Neural progenitor cell (in vitro differentiated cells): ENCODE measurements at regions not wholly inside any gene's neighbourhood (a gene's known extent, or its start where the extent isn't known, plus 50 kb on each side); places are given as distances from the start of the nearest gene placed in this dataset.

Experiments
- DNase-seq: peaks from one replicate; pipeline ENCODE4 v3.0.0-alpha.2; 2016; ENCODE audit warnings: low spot score
- H2AFZ ChIP-seq: fragments of 200-600 bp; sonication (generic); replicated peaks from 2 replicates; pipeline ENCODE4 v1.6.1; 2016; ENCODE audit warnings: antibody characterized with exemption
- H3F3A ChIP-seq: fragments of 200-600 bp; sonication (generic); 2 replicates; pipeline ENCODE4 v1.6.1; 2016; ENCODE audit warnings: antibody characterized with exemption, low read depth
- H3K27ac ChIP-seq: fragments of 200-600 bp; sonication (generic); 2 replicates; pipeline ENCODE4 v1.5.1; 2016; ENCODE audit warnings: mild to moderate bottlenecking
- H3K27me3 ChIP-seq: fragments of 200-600 bp; sonication (generic); 2 replicates; pipeline ENCODE4 v1.6.1; 2016; ENCODE audit warnings: mild to moderate bottlenecking, moderate library complexity
- H3K36me3 ChIP-seq: fragments of 200-600 bp; sonication (generic); 2 replicates; pipeline ENCODE4 v1.5.1; 2016
- H3K4me1 ChIP-seq: fragments of 200-600 bp; sonication (generic); 2 replicates; pipeline ENCODE4 v1.6.1; 2016; ENCODE audit warnings: mixed run types
- H3K4me2 ChIP-seq: fragments of 200-600 bp; sonication (generic); 2 replicates; pipeline ENCODE4 v1.6.1; 2016
- H3K4me3 ChIP-seq: fragments of 200-600 bp; sonication (generic); 2 replicates; pipeline ENCODE4 v1.5.1; 2016
- H3K79me2 ChIP-seq: fragments of 200-600 bp; sonication (generic); 2 replicates; pipeline ENCODE4 v1.6.1; 2016; ENCODE audit warnings: low read depth
- H3K9ac ChIP-seq: fragments of 200-600 bp; sonication (generic); 2 replicates; pipeline ENCODE4 v1.6.1; 2016
- H3K9me3 ChIP-seq: fragments of 200-600 bp; sonication (generic); 2 replicates; pipeline ENCODE4 v1.5.1; 2016; ENCODE audit warnings: low read depth
- H4K20me1 ChIP-seq: fragments of 200-600 bp; sonication (generic); 2 replicates; pipeline ENCODE4 v1.6.1; 2016; ENCODE audit warnings: low read depth
- H3K27ac Mint-ChIP-seq: 3 replicates; pipeline ENCODE4 v1.8.0; 2021; ENCODE audit warnings: mixed read lengths
- H3K27me3 Mint-ChIP-seq: 2 replicates; pipeline ENCODE4 v1.8.0; 2022; ENCODE audit warnings: low read depth, mild to moderate bottlenecking, inconsistent platforms, moderate library complexity, mixed read lengths; ENCODE audit not compliant: insufficient read depth
- H3K36me3 Mint-ChIP-seq: 3 replicates; pipeline ENCODE4 v1.8.0; 2021; ENCODE audit warnings: mixed read lengths
- H3K4me1 Mint-ChIP-seq: 3 replicates; pipeline ENCODE4 v1.8.0; 2021; ENCODE audit warnings: mixed read lengths
- H3K4me3 Mint-ChIP-seq: 3 replicates; pipeline ENCODE4 v1.8.0; 2021; ENCODE audit warnings: mild to moderate bottlenecking, moderate library complexity, mixed read lengths
- H3K9me3 Mint-ChIP-seq: 3 replicates; pipeline ENCODE4 v1.8.0; 2020; ENCODE audit warnings: mixed read lengths
- CTCF ChIP-seq: fragments of 200-600 bp; sonication (generic); IDR thresholded peaks from 2 replicates; pipeline ENCODE4 v1.5.1; 2017; ENCODE audit warnings: antibody characterized with exemption, mild to moderate bottlenecking
- EZH2 ChIP-seq: fragments of 200-600 bp; sonication (generic); IDR thresholded peaks from 2 replicates; pipeline ENCODE4 v1.6.1; 2017; ENCODE audit warnings: antibody characterized with exemption, mild to moderate bottlenecking, moderate library complexity
- EZH2phosphoT487 ChIP-seq: fragments of 200-600 bp; sonication (generic); IDR thresholded peaks from 2 replicates; pipeline ENCODE4 v1.6.1; 2017; ENCODE audit warnings: antibody characterized with exemption

DNA sequence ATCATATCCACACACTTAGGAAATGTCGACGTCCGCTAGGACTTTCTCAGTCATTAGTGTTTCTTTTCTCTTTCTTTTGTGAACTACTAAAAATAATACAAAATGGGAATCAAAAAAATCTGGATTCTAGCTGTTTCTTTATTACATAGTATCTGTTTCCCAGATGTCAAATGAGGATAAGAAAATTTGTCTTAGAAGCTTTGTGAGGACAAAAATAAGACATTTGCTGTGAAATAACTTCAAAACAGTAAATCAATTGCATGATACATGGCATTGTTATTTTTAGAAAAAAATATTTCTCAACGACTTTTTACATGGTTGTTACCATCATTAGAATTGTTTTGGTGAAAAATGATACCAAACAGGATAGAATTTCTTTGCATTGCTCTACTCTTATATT lies 71.4 kb upstream of the IFNG-AS1 start:
- no peak for TF ChIP-seq EZH2
- TF ChIP-seq CTCF, result no peak
- TF ChIP-seq EZH2phosphoT487, result no peak
- no peak overlapping the region for H3K27ac ChIP-seq
- no peaks in the 10 kb centered on the region for H3K79me2 ChIP-seq
- Mint-ChIP-seq H3K27me3 (peaks cover 5% of the 10 kb centered on the region), H3K4me3 (no peak overlapping the region), H3K9me3 (no peaks in the 10 kb centered on the region), H3K27ac (no peak overlapping the region), H3K4me1 (peaks cover 16% of the 10 kb centered on the region), H3K36me3 (no peaks in the 10 kb centered on the region)
- no peak overlapping the region for H3K9ac ChIP-seq
- H2AFZ ChIP-seq, result no peak overlapping the region
- H3K4me2 ChIP-seq, result no peak overlapping the region
- no peaks in the 10 kb centered on the region for H3K36me3 ChIP-seq
- no peak overlapping the region for H3K4me3 ChIP-seq
- H4K20me1 ChIP-seq, result no peaks in the 10 kb centered on the region
- no peaks in the 10 kb centered on the region for H3K9me3 ChIP-seq
- no peak for DNase-seq
- peaks cover 5% of the 10 kb centered on the region for H3K4me1 ChIP-seq
- H3K27me3 ChIP-seq, result no peaks in the 10 kb centered on the region
- no peaks in the 10 kb centered on the region for H3F3A ChIP-seq

- H3K9me3 ChIP-seq, result no peaks in the 10 kb centered on the region
- H3K4me1 ChIP-seq, result peaks cover 11% of the 10 kb centered on the region
- Mint-ChIP-seq H3K4me3 (no peak overlapping the region), H3K9me3 (no peaks in the 10 kb centered on the region), H3K36me3 (no peaks in the 10 kb centered on the region), H3K27me3 (peaks cover 6% of the 10 kb centered on the region), H3K27ac (no peak overlapping the region), H3K4me1 (peaks cover 23% of the 10 kb centered on the region)
- no peak overlapping the region for H3K9ac ChIP-seq
- no peaks in the 10 kb centered on the region for H3K79me2 ChIP-seq
- H3K36me3 ChIP-seq, result no peaks in the 10 kb centered on the region
- H4K20me1 ChIP-seq, result no peaks in the 10 kb centered on the region
- TF ChIP-seq EZH2 (no peak), CTCF (no peak), EZH2phosphoT487 (no peak)
- no peak overlapping the region for H3K27ac ChIP-seq
- DNase-seq, result no peak
- H2AFZ ChIP-seq, result no peak overlapping the region
- H3K27me3 ChIP-seq, result no peaks in the 10 kb centered on the region
- H3K4me3 ChIP-seq, result no peak overlapping the region
- H3F3A ChIP-seq, result no peaks in the 10 kb centered on the region
- H3K4me2 ChIP-seq, result no peak overlapping the region
Measured at GRCh38 chr12:67918441-67918840, 70.8 kb upstream of the IFNG-AS1 start.

GRCh38 chr12:67919406-67919805 lies 69.8 kb upstream of the IFNG-AS1 start:
- Histone ChIP-seq H3K4me2 (no peak overlapping the region), H3K27me3 (no peaks in the 10 kb centered on the region), H3K4me3 (no peak overlapping the region), H3F3A (no peaks in the 10 kb centered on the region), H3K27ac (no peak overlapping the region), H3K9me3 (no peaks in the 10 kb centered on the region), H2AFZ (no peak overlapping the region), H3K79me2 (no peaks in the 10 kb centered on the region), H3K9ac (no peak overlapping the region), H3K36me3 (no peaks in the 10 kb centered on the region), H3K4me1 (peaks cover 13% of the 10 kb centered on the region), H4K20me1 (no peaks in the 10 kb centered on the region)
- H3K9me3 Mint-ChIP-seq, result no peaks in the 10 kb centered on the region
- H3K4me1 Mint-ChIP-seq, result peaks cover 28% of the 10 kb centered on the region
- no peaks in the 10 kb centered on the region for H3K36me3 Mint-ChIP-seq
- H3K27me3 Mint-ChIP-seq, result peaks cover 11% of the 10 kb centered on the region
- no peak overlapping the region for H3K27ac Mint-ChIP-seq
- H3K4me3 Mint-ChIP-seq, result no peak overlapping the region
- no peak for TF ChIP-seq EZH2phosphoT487
- TF ChIP-seq CTCF, result no peak
- TF ChIP-seq EZH2, result no peak
- no peak for DNase-seq

- Mint-ChIP-seq H3K27ac (no peak overlapping the region), H3K36me3 (no peaks in the 10 kb centered on the region), H3K9me3 (no peaks in the 10 kb centered on the region), H3K4me3 (no peak overlapping the region), H3K27me3 (peaks cover 11% of the 10 kb centered on the region), H3K4me1 (peaks cover 28% of the 10 kb centered on the region)
- Histone ChIP-seq H3K27ac (no peak overlapping the region), H3K36me3 (no peaks in the 10 kb centered on the region), H2AFZ (no peak overlapping the region), H4K20me1 (no peaks in the 10 kb centered on the region), H3K27me3 (no peaks in the 10 kb centered on the region), H3K4me2 (no peak overlapping the region), H3K4me1 (peaks cover 13% of the 10 kb centered on the region), H3K4me3 (no peak overlapping the region), H3K9me3 (no peaks in the 10 kb centered on the region), H3K9ac (no peak overlapping the region), H3K79me2 (no peaks in the 10 kb centered on the region), H3F3A (no peaks in the 10 kb centered on the region)
- DNase-seq, result no peak
- no peak for TF ChIP-seq CTCF
- no peak for TF ChIP-seq EZH2phosphoT487
- no peak for TF ChIP-seq EZH2
Measured at GRCh38 chr12:67920413-67920812, 68.8 kb upstream of the IFNG-AS1 start.
